HFFc6 (cell line): ENCODE measurements at regions not wholly inside any gene's neighbourhood (a gene's known extent, or its start where the extent isn't known, plus 50 kb on each side); places are given as distances from the start of the nearest gene placed in this dataset.
A peak's percentile ranks its signal among the peaks of the same experiment; 100 is the strongest.

Experiments
- DNase-seq: peaks from one replicate; pipeline ENCODE4 v3.0.0-alpha.2; 2018
- H3K27ac Mint-ChIP-seq: 2 replicates; pipeline ENCODE4 v1.8.0; 2020; ENCODE audit warnings: mild to moderate bottlenecking, mixed read lengths
- H3K27me3 Mint-ChIP-seq: 2 replicates; pipeline ENCODE4 v1.8.0; 2021; ENCODE audit warnings: mild to moderate bottlenecking, moderate library complexity, mixed read lengths; ENCODE audit not compliant: insufficient read depth
- H3K36me3 Mint-ChIP-seq: 2 replicates; pipeline ENCODE4 v1.8.0; 2021; ENCODE audit warnings: low read depth, mixed read lengths
- H3K4me1 Mint-ChIP-seq: 2 replicates; pipeline ENCODE4 v1.8.0; 2020; ENCODE audit warnings: low read depth, mixed read lengths
- H3K4me3 Mint-ChIP-seq: 2 replicates; pipeline ENCODE4 v1.8.0; 2020; ENCODE audit warnings: mild to moderate bottlenecking, moderate library complexity, mixed read lengths
- H3K9me3 Mint-ChIP-seq: 2 replicates; pipeline ENCODE4 v1.8.0; 2020; ENCODE audit warnings: mild to moderate bottlenecking, mixed read lengths
- CTCF ChIP-seq: fragments of 200-600 bp; sonication (generic); IDR thresholded peaks from 2 replicates; pipeline ENCODE4 v1.5.0; 2021; ENCODE audit warnings: antibody characterized with exemption, mild to moderate bottlenecking

GRCh38 chr20:4533368-4534133, 152.7 kb upstream of the PRNP start:
- Mint-ChIP-seq H3K4me3 (no peak overlapping the region), H3K27me3 (no peaks in the 10 kb centered on the region), H3K9me3 (peaks cover 11% of the 10 kb centered on the region), H3K36me3 (peaks cover 25% of the 10 kb centered on the region), H3K27ac (no peak overlapping the region), H3K4me1 (0 out of 2 replicates have a peak, but pooled peaks cover 5% of the 10 kb centered on the region)
- no peak for TF ChIP-seq CTCF
- DNase-seq = no peak

GRCh38 chr20:4532772-4533171, 153.5 kb upstream of the PRNP start:
- peaks cover 18% of the 10 kb centered on the region for H3K9me3 Mint-ChIP-seq
- DNase-seq = no peak
- H3K4me1 Mint-ChIP-seq = 0 out of 2 replicates have a peak, but pooled peaks cover 5% of the 10 kb centered on the region
- no peaks in the 10 kb centered on the region for H3K27me3 Mint-ChIP-seq
- H3K4me3 Mint-ChIP-seq = no peak overlapping the region
- peaks cover 31% of the 10 kb centered on the region for H3K36me3 Mint-ChIP-seq
- H3K27ac Mint-ChIP-seq = no peak overlapping the region
- no peak for TF ChIP-seq CTCF

GRCh38 chr20:4524792-4525191, 161.5 kb upstream of the PRNP start:
- no peak overlapping the region for H3K4me3 Mint-ChIP-seq
- no peak for TF ChIP-seq CTCF
- no peak overlapping the region for H3K27ac Mint-ChIP-seq
- no peaks in the 10 kb centered on the region for H3K27me3 Mint-ChIP-seq
- H3K4me1 Mint-ChIP-seq = peaks cover under 1% of the 10 kb centered on the region; the same call in 1 of the 2 replicates
- peaks cover 32% of the 10 kb centered on the region for H3K36me3 Mint-ChIP-seq
- H3K9me3 Mint-ChIP-seq = peaks cover 21% of the 10 kb centered on the region
- DNase-seq = no peak

- Mint-ChIP-seq H3K27ac (no peak overlapping the region), H3K36me3 (peaks cover 29% of the 10 kb centered on the region), H3K9me3 (peaks cover 18% of the 10 kb centered on the region), H3K4me3 (no peak overlapping the region), H3K4me1 (peaks cover 5% of the 10 kb centered on the region), H3K27me3 (no peaks in the 10 kb centered on the region)
- no peak for DNase-seq
- TF ChIP-seq CTCF = peak; percentile 59
Measured at GRCh38 chr20:4524307-4524706, 161.9 kb upstream of the PRNP start.

- no peak for TF ChIP-seq CTCF
- Mint-ChIP-seq H3K27me3 (no peaks in the 10 kb centered on the region), H3K36me3 (peaks cover 9% of the 10 kb centered on the region), H3K9me3 (no peaks in the 10 kb centered on the region; the same call in 1 of the 2 replicates), H3K4me1 (peaks cover 21% of the 10 kb centered on the region), H3K27ac (no peak overlapping the region), H3K4me3 (no peak overlapping the region)
- no peak for DNase-seq
Measured at GRCh38 chr20:4522310-4522709, 163.9 kb upstream of the PRNP start.
